ENCODE measurements at regions not wholly inside any gene's neighbourhood (a gene's known extent, or its start where the extent isn't known, plus 50 kb on each side); places are given as distances from the start of the nearest gene placed in this dataset.

- no peaks in the 10 kb centered on the region for H3K27me3 ChIP-seq (ENCODE audit: control insufficient read depth, insufficient read depth, low read length)
- no peaks in the 10 kb centered on the region for H3K36me3 ChIP-seq (replicated peaks; ENCODE audit: control insufficient read depth, insufficient read depth, low read length)
- H3K4me3 ChIP-seq (ENCODE audit: insufficient read depth, low read depth, low read length), result no peak overlapping the region
- DNase-seq, result no peak
Observed at GRCh38 chr4:137238456-137239162, 293.7 kb downstream of the PCDH18 start.

- H3K4me3 ChIP-seq (ENCODE audit: insufficient read depth, low read depth, low read length), result no peak overlapping the region
- no peak for DNase-seq
- H3K27me3 ChIP-seq (ENCODE audit: control insufficient read depth, insufficient read depth, low read length), result no peaks in the 10 kb centered on the region
- H3K36me3 ChIP-seq (replicated peaks; ENCODE audit: control insufficient read depth, insufficient read depth, low read length), result no peaks in the 10 kb centered on the region
Observed at GRCh38 chr4:137226900-137227299, 305.4 kb downstream of the PCDH18 start.

- no peak overlapping the region for H3K4me3 ChIP-seq (ENCODE audit: insufficient read depth, low read depth, low read length)
- no peak for DNase-seq
- no peaks in the 10 kb centered on the region for H3K27me3 ChIP-seq (ENCODE audit: control insufficient read depth, insufficient read depth, low read length)
- H3K36me3 ChIP-seq (replicated peaks; ENCODE audit: control insufficient read depth, insufficient read depth, low read length), result no peaks in the 10 kb centered on the region
Observed at GRCh38 chr4:137226221-137226620, 306.1 kb downstream of the PCDH18 start.

- no peak for DNase-seq
- Histone ChIP-seq H3K36me3 (replicated peaks; ENCODE audit: control insufficient read depth, insufficient read depth, low read length) (no peaks in the 10 kb centered on the region), H3K27me3 (ENCODE audit: control insufficient read depth, insufficient read depth, low read length) (no peaks in the 10 kb centered on the region), H3K4me3 (ENCODE audit: insufficient read depth, low read depth, low read length) (no peak overlapping the region)
Observed at GRCh38 chr4:137213372-137214173, 318.7 kb downstream of the PCDH18 start.

- H3K4me3 ChIP-seq (ENCODE audit: insufficient read depth, low read depth, low read length), result no peak overlapping the region
- H3K36me3 ChIP-seq (replicated peaks; ENCODE audit: control insufficient read depth, insufficient read depth, low read length), result no peaks in the 10 kb centered on the region
- no peak for DNase-seq
- no peaks in the 10 kb centered on the region for H3K27me3 ChIP-seq (ENCODE audit: control insufficient read depth, insufficient read depth, low read length)
Observed at GRCh38 chr4:137212601-137213000, 319.7 kb downstream of the PCDH18 start.

- no peak overlapping the region for H3K4me3 ChIP-seq (ENCODE audit: insufficient read depth, low read depth, low read length)
- H3K27me3 ChIP-seq (ENCODE audit: control insufficient read depth, insufficient read depth, low read length), result no peaks in the 10 kb centered on the region
- no peak for DNase-seq
- H3K36me3 ChIP-seq (replicated peaks; ENCODE audit: control insufficient read depth, insufficient read depth, low read length), result no peaks in the 10 kb centered on the region
Observed at GRCh38 chr4:137209240-137209639, 323.1 kb downstream of the PCDH18 start.

GRCh38 chr4:137206781-137207180 lies 325.5 kb downstream of the PCDH18 start:
- no peaks in the 10 kb centered on the region for H3K27me3 ChIP-seq (ENCODE audit: control insufficient read depth, insufficient read depth, low read length)

GRCh38 chr4:137203601-137204000 lies 328.7 kb downstream of the PCDH18 start:
- H3K27me3 ChIP-seq (ENCODE audit: control insufficient read depth, insufficient read depth, low read length), result no peaks in the 10 kb centered on the region
- H3K4me3 ChIP-seq (ENCODE audit: insufficient read depth, low read depth, low read length), result no peak overlapping the region
- DNase-seq, result no peak
- no peaks in the 10 kb centered on the region for H3K36me3 ChIP-seq (replicated peaks; ENCODE audit: control insufficient read depth, insufficient read depth, low read length)

More at GRCh38 chr4:137206781-137207180, 325.5 kb downstream of the PCDH18 start:
- DNase-seq, result no peak
- H3K4me3 ChIP-seq (ENCODE audit: insufficient read depth, low read depth, low read length), result no peak overlapping the region
- H3K36me3 ChIP-seq (replicated peaks; ENCODE audit: control insufficient read depth, insufficient read depth, low read length), result no peaks in the 10 kb centered on the region

- no peak overlapping the region for H3K4me3 ChIP-seq (ENCODE audit: insufficient read depth, low read depth, low read length)
- H3K36me3 ChIP-seq (replicated peaks; ENCODE audit: control insufficient read depth, insufficient read depth, low read length), result no peaks in the 10 kb centered on the region
- H3K27me3 ChIP-seq (ENCODE audit: control insufficient read depth, insufficient read depth, low read length), result no peaks in the 10 kb centered on the region
- DNase-seq, result no peak
Observed at GRCh38 chr4:137200322-137200721, 332.0 kb downstream of the PCDH18 start.

- H3K36me3 ChIP-seq (replicated peaks; ENCODE audit: control insufficient read depth, insufficient read depth, low read length), result no peaks in the 10 kb centered on the region
- H3K27me3 ChIP-seq (ENCODE audit: control insufficient read depth, insufficient read depth, low read length), result no peaks in the 10 kb centered on the region
- H3K4me3 ChIP-seq (ENCODE audit: insufficient read depth, low read depth, low read length), result no peak overlapping the region
- no peak for DNase-seq
Observed at GRCh38 chr4:137198791-137199190, 333.5 kb downstream of the PCDH18 start.

- DNase-seq, result no peak
- Histone ChIP-seq H3K27me3 (ENCODE audit: control insufficient read depth, insufficient read depth, low read length) (no peaks in the 10 kb centered on the region), H3K4me3 (ENCODE audit: insufficient read depth, low read depth, low read length) (no peak overlapping the region), H3K36me3 (replicated peaks; ENCODE audit: control insufficient read depth, insufficient read depth, low read length) (no peaks in the 10 kb centered on the region)
Observed at GRCh38 chr4:137194670-137195069, 337.6 kb downstream of the PCDH18 start.

- DNase-seq, result no peak
- no peak overlapping the region for H3K4me3 ChIP-seq (ENCODE audit: insufficient read depth, low read depth, low read length)
- H3K36me3 ChIP-seq (replicated peaks; ENCODE audit: control insufficient read depth, insufficient read depth, low read length), result no peaks in the 10 kb centered on the region
- H3K27me3 ChIP-seq (ENCODE audit: control insufficient read depth, insufficient read depth, low read length), result no peaks in the 10 kb centered on the region
Observed at GRCh38 chr4:137193564-137193963, 338.7 kb downstream of the PCDH18 start.

GRCh38 chr4:137181293-137181899 lies 350.9 kb downstream of the PCDH18 start:
- Histone ChIP-seq H3K27me3 (ENCODE audit: control insufficient read depth, insufficient read depth, low read length) (no peaks in the 10 kb centered on the region), H3K4me3 (ENCODE audit: insufficient read depth, low read depth, low read length) (no peak overlapping the region)
- no peak for DNase-seq

GRCh38 chr4:137180349-137180748 lies 351.9 kb downstream of the PCDH18 start:
- DNase-seq, result peak; percentile 6
- Histone ChIP-seq H3K27me3 (ENCODE audit: control insufficient read depth, insufficient read depth, low read length) (no peaks in the 10 kb centered on the region), H3K36me3 (replicated peaks; ENCODE audit: control insufficient read depth, insufficient read depth, low read length) (no peaks in the 10 kb centered on the region), H3K4me3 (ENCODE audit: insufficient read depth, low read depth, low read length) (no peak overlapping the region)

More at GRCh38 chr4:137181293-137181899, 350.9 kb downstream of the PCDH18 start:
- no peaks in the 10 kb centered on the region for H3K36me3 ChIP-seq (replicated peaks; ENCODE audit: control insufficient read depth, insufficient read depth, low read length)

- Histone ChIP-seq H3K4me3 (ENCODE audit: insufficient read depth, low read depth, low read length) (no peak overlapping the region), H3K27me3 (ENCODE audit: control insufficient read depth, insufficient read depth, low read length) (no peaks in the 10 kb centered on the region), H3K36me3 (replicated peaks; ENCODE audit: control insufficient read depth, insufficient read depth, low read length) (no peaks in the 10 kb centered on the region)
- DNase-seq, result no peak
Observed at GRCh38 chr4:137156807-137157206, 375.5 kb downstream of the PCDH18 start.

Data from H7 (cell line).